ENCODE measurements at regions not wholly inside any gene's neighbourhood (a gene's known extent, or its start where the extent isn't known, plus 50 kb on each side); places are given as distances from the start of the nearest gene placed in this dataset.

GRCh38 chr3:101954936-101955335, 105.6 kb downstream of the NFKBIZ start:
- no peaks in the 10 kb centered on the region for H3K27me3 ChIP-seq (replicated peaks; ENCODE audit: insufficient read depth, low read length)
- DNase-seq = no peak
- TF ChIP-seq CTCF (IDR thresholded peaks at IDR 0.05; ENCODE audit: low read length) (no peak), EZH2 (optimal IDR thresholded peaks at IDR 0.05; ENCODE audit: low read depth, low read length) (no peak), EZH2phosphoT487 (IDR thresholded peaks at IDR 0.05; ENCODE audit: low read length) (no peak)
- H4K20me1 ChIP-seq (ENCODE audit: insufficient read depth, low read length) = no peaks in the 10 kb centered on the region
- H3K36me3 ChIP-seq (replicated peaks; ENCODE audit: insufficient read depth, low read length) = no peaks in the 10 kb centered on the region
- no peak overlapping the region for H3K4me3 ChIP-seq (ENCODE audit: low read length)
- H2AFZ ChIP-seq (ENCODE audit: low read length) = no peak overlapping the region
- no peak overlapping the region for H3K27ac ChIP-seq (ENCODE audit: low read length)
- H3K9me3 ChIP-seq (replicated peaks; ENCODE audit: insufficient read depth, low read length) = no peaks in the 10 kb centered on the region
- no peaks in the 10 kb centered on the region for H3K79me2 ChIP-seq (ENCODE audit: low read length)
- no peaks in the 10 kb centered on the region for H3K9me2 ChIP-seq (replicated peaks; ENCODE audit: insufficient read depth, low read length)
- no peaks in the 10 kb centered on the region for H3K4me1 ChIP-seq (ENCODE audit: low read length)
- H3K4me2 ChIP-seq (ENCODE audit: low read depth, low read length) = no peak overlapping the region
- H3K9ac ChIP-seq (ENCODE audit: low read length) = no peak overlapping the region
- no peaks in the 10 kb centered on the region for H3F3A ChIP-seq (ENCODE audit: insufficient read depth, low read length)

GRCh38 chr3:101962055-101962454, 112.7 kb downstream of the NFKBIZ start:
- Histone ChIP-seq H3K79me2 (ENCODE audit: low read length) (no peaks in the 10 kb centered on the region), H3K4me2 (ENCODE audit: low read depth, low read length) (no peak overlapping the region), H2AFZ (ENCODE audit: low read length) (no peak overlapping the region), H3K4me3 (ENCODE audit: low read length) (no peak overlapping the region), H3K9ac (ENCODE audit: low read length) (no peak overlapping the region), H3K27me3 (replicated peaks; ENCODE audit: insufficient read depth, low read length) (no peaks in the 10 kb centered on the region), H3K9me2 (replicated peaks; ENCODE audit: insufficient read depth, low read length) (no peaks in the 10 kb centered on the region; the same call in 1 of the 2 replicates), H3K27ac (ENCODE audit: low read length) (no peak overlapping the region), H4K20me1 (ENCODE audit: insufficient read depth, low read length) (no peaks in the 10 kb centered on the region), H3F3A (ENCODE audit: insufficient read depth, low read length) (no peaks in the 10 kb centered on the region), H3K4me1 (ENCODE audit: low read length) (no peaks in the 10 kb centered on the region), H3K9me3 (replicated peaks; ENCODE audit: insufficient read depth, low read length) (no peaks in the 10 kb centered on the region), H3K36me3 (replicated peaks; ENCODE audit: insufficient read depth, low read length) (no peaks in the 10 kb centered on the region)
- DNase-seq = no peak
- no peak for TF ChIP-seq EZH2 (optimal IDR thresholded peaks at IDR 0.05; ENCODE audit: low read depth, low read length)
- no peak for TF ChIP-seq CTCF (IDR thresholded peaks at IDR 0.05; ENCODE audit: low read length)
- TF ChIP-seq EZH2phosphoT487 (IDR thresholded peaks at IDR 0.05; ENCODE audit: low read length) = no peak

GRCh38 chr3:101963902-101964362, 114.6 kb downstream of the NFKBIZ start:
- no peak overlapping the region for H3K4me3 ChIP-seq (ENCODE audit: low read length)

More at GRCh38 chr3:101963902-101964362, 114.6 kb downstream of the NFKBIZ start:
- H3K4me1 ChIP-seq (ENCODE audit: low read length) = no peaks in the 10 kb centered on the region
- H3F3A ChIP-seq (ENCODE audit: insufficient read depth, low read length) = no peaks in the 10 kb centered on the region
- no peaks in the 10 kb centered on the region; the same call in 1 of the 2 replicates for H3K9me2 ChIP-seq (replicated peaks; ENCODE audit: insufficient read depth, low read length)
- no peaks in the 10 kb centered on the region for H3K36me3 ChIP-seq (replicated peaks; ENCODE audit: insufficient read depth, low read length)
- no peak overlapping the region for H2AFZ ChIP-seq (ENCODE audit: low read length)
- no peak overlapping the region for H3K4me2 ChIP-seq (ENCODE audit: low read depth, low read length)
- H4K20me1 ChIP-seq (ENCODE audit: insufficient read depth, low read length) = no peaks in the 10 kb centered on the region
- no peak for TF ChIP-seq EZH2 (optimal IDR thresholded peaks at IDR 0.05; ENCODE audit: low read depth, low read length)
- no peak for TF ChIP-seq EZH2phosphoT487 (IDR thresholded peaks at IDR 0.05; ENCODE audit: low read length)
- no peak for TF ChIP-seq CTCF (IDR thresholded peaks at IDR 0.05; ENCODE audit: low read length)
- H3K27me3 ChIP-seq (replicated peaks; ENCODE audit: insufficient read depth, low read length) = no peaks in the 10 kb centered on the region
- H3K9ac ChIP-seq (ENCODE audit: low read length) = no peak overlapping the region
- no peak overlapping the region for H3K27ac ChIP-seq (ENCODE audit: low read length)
- DNase-seq = no peak
- no peaks in the 10 kb centered on the region for H3K9me3 ChIP-seq (replicated peaks; ENCODE audit: insufficient read depth, low read length)
- no peaks in the 10 kb centered on the region for H3K79me2 ChIP-seq (ENCODE audit: low read length)

All from MM.1S (cell line).